HK-2 (cell line): ENCODE measurements at regions not wholly inside any gene's neighbourhood (a gene's known extent, or its start where the extent isn't known, plus 50 kb on each side); places are given as distances from the start of the nearest gene placed in this dataset.
A peak's percentile ranks its signal among the peaks of the same experiment; 100 is the strongest.

Source experiments
- DNase-seq: peaks from one replicate; pipeline ENCODE4 v3.0.0-alpha.2; 2018; ENCODE audit not compliant: unreplicated experiment

DNA sequence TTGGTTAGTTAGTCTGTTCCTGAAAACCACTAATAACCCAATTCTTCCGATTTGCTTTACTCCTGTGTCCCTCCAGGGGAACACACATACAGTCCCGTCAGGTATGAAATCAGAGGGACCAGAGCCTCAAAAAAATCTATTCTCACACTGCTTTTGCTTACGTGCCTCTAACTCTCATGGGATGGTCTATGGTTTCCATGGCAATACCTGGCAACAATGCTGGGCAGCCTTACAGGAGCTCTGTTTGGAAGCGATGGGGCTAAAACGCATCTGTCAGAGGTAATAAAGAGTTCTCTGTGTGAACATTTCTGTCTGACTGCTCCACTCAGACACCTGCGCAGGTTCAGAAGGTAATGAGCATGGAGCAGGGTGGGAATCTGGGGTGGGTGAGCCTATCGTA is 376.2 kb downstream of the GXYLT1 start:
- DNase-seq = no peak

DNA sequence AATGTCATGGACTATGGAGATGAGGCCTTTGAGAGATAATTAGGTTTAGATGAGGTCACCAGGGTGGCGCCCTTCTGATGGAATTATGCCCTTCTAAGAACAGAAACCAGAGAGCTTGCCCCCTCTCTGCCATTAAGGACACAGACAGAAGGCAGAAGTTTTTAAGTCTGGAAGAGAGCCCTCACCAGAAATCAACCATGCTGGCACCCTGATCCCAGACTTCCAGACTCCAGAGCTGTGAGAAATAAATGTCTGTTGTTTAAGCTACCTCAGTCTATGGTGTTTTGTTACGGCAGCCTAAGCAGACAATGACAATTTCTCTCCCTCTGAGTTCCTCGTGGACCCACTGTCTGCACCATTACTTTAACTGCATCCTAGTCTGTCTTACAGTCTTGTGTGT is 382.0 kb downstream of the GXYLT1 start:
- DNase-seq = no peak

DNA sequence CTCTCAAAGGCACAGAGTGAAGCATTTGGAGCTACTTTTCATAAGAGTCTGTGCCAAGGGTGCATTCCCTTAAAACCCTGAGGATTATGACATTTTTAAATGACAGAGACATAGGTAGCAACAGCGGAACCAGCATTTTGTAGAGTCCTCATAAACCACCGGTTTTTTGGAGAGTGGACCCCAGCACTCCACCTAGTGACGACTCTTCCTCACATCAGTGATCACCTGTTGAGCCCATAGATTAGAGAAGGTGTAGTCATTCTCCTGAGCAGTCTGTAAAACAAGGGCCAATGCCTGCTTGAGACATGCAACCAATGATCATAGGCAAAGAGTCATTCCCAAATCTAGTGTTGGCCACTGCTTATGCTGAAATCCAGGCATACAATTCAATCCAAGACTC is 399.1 kb downstream of the GXYLT1 start:
- no peak for DNase-seq

- DNase-seq = no peak
Measured at GRCh38 chr12:41743835-41744234, 400.8 kb downstream of the GXYLT1 start.

DNA sequence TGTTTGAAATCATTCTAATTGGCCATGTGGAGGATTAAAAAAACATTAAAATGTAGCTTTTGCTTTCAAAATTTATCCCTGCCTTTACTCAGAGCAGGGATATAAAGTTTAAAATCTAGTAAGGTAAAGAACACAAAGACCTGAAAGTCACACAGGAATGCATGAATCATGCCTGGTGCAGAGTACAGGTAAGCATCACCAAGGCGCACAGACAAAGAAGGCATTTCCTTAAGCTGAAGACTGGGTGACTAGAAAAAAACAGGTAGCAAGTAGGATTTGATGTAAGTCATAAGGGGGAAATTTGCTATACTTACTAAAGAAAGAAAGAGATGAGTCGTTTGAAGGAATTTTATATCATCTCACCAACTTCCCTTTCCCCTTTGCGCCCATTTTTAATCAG is 405.6 kb downstream of the GXYLT1 start:
- no peak for DNase-seq

GRCh38 chr12:41737423-41737822 is 407.3 kb downstream of the GXYLT1 start:
- DNase-seq = no peak

DNA sequence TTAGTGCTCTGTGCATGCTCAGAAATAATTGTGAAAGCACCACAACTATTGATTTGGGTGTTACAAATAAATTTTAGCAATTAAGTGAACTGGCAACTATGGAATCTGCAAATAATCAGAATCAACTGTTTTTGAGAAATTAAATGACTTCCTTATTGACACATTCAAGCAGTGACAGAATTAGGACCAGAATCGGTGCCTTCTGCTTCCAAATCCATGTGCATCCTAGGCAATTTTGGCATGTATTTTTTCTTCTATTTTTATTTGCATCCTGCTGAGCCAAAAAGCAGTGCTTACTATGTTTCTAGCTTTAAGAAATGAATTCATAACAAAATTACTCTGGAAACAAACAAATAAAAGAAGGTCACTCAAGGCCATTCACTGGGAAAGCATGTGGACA is 408.2 kb downstream of the GXYLT1 start:
- no peak for DNase-seq

DNA sequence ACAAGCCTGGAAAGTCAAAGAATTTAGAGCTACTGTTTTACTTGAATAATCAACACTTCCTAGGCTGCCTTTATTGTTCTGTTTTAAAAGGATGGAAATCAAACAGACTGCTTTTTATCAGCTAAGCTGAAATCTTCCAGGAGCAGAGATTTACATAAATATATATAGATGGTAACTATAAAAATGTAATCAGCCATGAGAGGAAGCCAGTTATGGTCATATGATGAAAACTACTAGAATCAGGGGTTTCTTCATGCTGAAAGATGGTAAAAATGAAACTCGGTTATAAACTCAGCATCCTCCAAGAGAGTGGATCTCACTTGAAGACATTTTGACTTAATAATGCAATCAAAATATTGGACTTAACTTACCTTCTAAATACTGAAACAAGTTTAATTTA is 413.0 kb downstream of the GXYLT1 start:
- no peak for DNase-seq

DNA sequence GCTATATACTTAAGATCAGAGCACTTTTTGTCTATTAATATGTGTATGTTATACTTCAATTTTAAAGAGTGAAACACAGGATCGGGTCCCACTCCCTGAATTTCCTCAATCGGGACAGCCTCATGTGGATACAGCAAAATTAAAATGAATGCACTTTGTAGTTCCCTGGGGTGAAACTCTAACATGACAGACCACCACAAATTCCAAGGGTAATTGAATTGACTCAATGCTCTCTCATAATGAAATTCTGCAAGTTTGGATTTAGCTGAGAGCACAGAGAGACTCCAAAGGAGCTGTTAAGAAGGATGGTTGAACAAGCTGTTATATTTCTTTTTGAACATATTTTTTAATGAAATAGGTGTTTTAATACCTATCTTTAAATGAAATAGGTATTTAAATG is 413.6 kb downstream of the GXYLT1 start:
- DNase-seq = no peak

DNA sequence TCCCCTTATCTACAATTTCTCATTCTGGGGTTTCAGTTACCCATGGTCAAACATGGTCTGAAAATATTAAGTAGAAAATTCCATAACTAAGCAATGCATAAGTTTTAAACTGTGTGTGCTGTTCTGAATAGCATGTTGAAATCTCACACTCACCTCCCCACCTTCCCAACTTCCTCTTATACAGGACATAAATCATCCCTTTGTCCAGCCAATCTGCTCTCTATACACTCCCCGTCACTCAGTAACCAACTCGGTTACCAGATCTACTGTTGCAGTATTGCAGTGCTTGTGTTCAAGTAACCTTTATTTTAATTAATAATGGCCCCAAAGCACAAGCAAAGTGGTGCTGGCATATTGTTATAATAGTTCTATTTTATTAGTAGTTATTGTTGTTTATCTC is 420.5 kb downstream of the GXYLT1 start:
- DNase-seq = no peak

DNA sequence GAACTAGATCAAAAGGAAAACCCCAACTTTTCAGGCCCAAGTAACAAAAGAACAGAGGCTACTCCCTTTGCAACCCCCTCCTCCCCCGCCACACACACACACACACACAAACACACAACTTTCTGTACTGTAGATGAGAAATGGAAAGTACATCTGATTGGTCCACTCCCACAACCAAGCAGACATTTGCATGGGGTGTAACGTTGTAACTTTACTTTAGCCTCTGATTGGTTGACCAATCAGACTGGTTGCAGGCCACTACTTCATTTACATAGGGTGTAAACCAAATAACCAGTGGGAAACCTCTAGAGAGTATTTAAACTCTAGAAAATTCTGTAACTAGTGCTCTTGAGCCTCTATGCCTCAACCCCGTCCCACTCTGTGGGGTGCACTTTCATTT is 425.5 kb downstream of the GXYLT1 start:
- no peak for DNase-seq

DNA sequence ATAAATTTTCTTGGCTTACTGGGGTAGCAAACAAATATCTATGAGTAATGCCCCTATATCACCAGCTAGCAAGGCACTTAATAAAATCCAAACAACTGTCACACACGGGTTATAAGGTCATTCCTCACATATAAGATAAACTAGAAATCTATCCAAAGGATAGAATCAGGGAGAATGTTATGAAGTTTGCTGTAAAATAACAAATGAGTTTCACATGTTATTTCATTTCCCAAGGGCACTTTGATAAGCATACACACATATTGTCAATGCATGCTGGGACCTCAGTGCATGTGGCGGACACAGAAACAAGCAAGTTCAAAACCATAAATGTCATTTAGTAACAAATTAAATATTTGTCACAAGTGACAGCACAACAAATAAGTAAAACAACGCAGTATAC is 429.4 kb downstream of the GXYLT1 start:
- no peak for DNase-seq

DNA sequence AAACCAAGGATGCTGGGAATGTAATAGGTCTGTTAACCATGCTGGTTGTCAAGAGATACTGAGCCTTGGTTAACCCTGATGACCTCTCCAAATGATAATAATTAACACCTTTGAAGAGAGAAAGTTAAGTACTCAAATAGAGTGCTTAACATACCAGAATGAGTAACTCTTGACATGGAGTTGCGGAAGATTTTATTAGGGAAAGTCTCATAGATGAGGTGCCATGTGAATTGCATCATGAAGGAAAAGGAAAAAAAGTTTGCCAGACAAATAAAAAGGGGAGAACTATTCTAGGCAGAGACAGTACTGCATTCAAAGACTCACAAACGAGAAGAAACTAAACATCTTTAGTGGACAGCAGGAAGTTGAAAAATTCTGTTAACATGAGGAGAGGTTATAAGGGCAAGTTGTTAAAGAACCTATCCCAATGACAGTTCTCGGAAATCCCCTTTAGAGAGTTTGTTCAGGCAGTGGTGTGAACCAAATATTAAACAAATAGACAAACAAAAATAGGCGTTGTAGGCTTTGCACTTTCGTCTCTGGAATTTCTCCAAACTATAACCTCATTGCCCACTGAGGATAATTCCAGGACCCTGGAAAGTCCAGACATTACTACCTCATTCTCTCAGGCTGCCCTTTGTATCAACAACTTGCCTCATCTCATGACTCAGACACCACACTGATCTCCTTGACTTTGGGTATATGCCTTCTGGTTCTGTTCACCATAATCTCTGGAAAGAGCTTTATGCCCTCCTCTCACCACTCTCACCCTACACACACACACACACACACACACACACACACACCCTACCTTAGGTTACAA is 435.0 kb downstream of the GXYLT1 start:
- peak; percentile 68 for DNase-seq

DNA sequence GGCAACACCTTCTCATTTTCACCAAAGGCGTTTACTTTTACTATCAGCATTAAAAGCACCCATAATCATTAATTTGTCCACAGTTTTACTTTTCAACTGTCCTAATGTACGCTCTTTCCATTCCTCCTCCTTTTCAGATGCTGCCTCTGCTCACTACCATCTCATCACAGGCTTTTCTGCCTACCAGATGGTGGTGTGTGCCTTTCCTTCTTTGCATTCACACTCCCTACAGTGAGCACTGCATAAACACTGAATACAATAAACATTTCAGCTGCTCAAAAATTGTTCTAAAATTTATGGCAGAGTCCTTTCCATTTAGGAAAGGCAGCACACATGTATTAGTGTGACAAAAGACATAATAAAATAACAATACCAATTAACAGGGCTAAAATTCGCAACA is 435.7 kb downstream of the GXYLT1 start:
- DNase-seq = peak; percentile 7

DNA sequence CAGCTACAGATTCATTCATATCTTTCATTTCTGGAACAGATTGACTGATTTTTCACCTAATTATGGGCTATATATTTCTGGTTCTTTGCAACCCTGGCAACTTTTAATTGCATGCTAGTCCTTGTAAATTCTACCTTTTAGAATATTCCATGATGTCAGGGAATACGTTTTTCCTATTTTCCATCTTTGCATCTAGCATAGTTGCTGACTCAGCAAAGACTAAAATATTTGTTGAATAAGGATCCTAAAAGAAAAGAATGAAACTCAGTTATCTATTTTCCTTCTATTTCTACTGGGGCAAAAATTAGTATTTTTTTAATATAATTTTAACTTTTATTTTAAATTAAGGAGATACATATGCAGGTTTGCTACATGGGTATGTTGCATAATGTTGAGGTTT is 438.3 kb downstream of the GXYLT1 start:
- DNase-seq = no peak

DNA sequence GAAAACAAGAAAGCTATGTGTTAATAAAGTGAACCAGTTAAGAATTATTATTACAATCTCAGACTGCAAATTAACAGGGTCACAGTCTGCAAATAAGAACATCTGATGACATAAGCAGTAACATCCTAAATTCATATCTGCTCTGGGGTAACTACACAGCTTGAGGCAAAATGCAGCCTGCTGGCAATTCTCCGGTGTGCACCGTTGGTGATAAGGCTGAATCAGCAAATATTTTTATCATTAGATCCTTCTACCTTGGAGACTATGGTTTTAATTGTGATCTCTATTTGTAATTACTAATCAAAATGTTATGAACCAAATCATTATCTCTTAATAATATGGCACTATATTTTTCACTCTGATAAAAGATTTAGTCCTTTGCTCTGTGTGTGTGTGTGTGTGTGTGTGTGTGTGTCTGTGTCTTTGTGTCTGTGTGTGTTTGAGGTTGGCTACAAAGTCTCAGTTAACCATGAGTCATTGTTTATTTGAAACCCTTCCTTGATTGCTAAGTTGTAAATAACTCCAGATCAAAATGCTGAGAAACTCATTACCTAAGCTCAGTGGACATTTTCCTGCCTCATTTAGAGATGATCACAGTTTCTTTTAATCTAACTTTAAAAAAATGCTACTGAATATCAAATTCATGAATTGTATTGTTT is 442.6 kb downstream of the GXYLT1 start:
- no peak for DNase-seq

GRCh38 chr12:41700940-41701339 is 443.7 kb downstream of the GXYLT1 start:
- DNase-seq = no peak

GRCh38 chr12:41699658-41700057 is 445.0 kb downstream of the GXYLT1 start:
- no peak for DNase-seq

DNA sequence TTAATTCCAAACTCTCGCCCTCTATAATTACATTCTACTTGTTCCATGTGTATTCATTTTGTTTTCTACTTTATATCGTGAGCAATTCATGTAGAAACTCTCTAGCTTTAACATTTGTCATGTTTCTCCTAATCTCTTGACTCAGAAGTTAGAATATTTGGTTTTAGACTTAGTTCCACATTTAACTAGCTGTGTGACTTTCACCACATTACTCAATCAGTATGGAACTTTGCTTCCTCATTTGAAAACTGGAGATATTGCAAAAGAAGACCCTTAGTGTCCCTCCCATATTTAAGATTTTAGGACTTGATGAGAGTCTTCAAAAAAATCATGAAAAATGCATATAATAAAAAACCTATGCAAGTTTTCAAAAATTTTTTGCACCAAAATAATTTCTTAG is 447.5 kb downstream of the GXYLT1 start:
- no peak for DNase-seq

DNA sequence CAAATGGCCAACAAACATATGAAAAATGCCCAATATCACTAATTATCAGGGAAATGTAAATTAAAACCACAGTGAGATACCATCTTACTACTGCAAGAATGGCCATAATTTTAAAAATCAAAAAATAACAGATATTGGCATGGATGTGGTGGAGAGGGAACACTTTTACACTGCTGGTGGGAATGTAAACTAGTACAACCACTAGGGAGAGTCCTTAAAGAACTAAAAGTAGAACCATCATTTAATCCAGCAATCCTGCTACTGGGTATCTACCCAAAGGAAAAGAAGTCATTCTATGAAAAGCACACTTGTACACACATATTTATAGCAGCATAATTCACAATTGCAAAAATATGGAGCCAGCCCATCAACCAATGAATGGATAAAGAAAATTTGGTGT is 459.7 kb downstream of the GXYLT1 start:
- DNase-seq = no peak

GRCh38 chr12:41683513-41684240 is 461.0 kb downstream of the GXYLT1 start:
- DNase-seq = no peak

- no peak for DNase-seq
Measured at GRCh38 chr12:41683023-41683422, 461.7 kb downstream of the GXYLT1 start.

GRCh38 chr12:41681898-41682297 is 462.8 kb downstream of the GXYLT1 start:
- no peak for DNase-seq
